ENCODE measurements at regions not wholly inside any gene's neighbourhood (a gene's known extent, or its start where the extent isn't known, plus 50 kb on each side); places are given as distances from the start of the nearest gene placed in this dataset.

DNA sequence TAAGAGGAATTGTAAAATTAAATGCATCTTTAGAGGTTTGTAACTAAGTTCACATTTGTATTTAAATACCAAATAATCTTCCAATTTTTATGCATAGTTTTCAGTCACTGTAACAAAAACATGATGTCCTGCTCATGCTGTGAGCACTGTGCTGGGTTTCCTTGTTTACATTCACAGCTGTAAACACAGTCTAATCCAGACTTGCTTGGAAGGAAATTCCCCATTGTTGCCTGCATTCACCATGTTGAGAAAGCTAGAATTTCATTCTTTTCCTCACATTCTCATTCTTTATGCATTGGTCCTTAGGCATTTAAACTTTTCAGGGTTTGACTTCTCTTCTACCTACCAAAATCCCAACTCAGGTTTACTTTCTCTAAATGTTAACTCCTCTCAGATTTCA lies 242.0 kb upstream of the TBX18 start:
- TF ChIP-seq, protein P1, sequence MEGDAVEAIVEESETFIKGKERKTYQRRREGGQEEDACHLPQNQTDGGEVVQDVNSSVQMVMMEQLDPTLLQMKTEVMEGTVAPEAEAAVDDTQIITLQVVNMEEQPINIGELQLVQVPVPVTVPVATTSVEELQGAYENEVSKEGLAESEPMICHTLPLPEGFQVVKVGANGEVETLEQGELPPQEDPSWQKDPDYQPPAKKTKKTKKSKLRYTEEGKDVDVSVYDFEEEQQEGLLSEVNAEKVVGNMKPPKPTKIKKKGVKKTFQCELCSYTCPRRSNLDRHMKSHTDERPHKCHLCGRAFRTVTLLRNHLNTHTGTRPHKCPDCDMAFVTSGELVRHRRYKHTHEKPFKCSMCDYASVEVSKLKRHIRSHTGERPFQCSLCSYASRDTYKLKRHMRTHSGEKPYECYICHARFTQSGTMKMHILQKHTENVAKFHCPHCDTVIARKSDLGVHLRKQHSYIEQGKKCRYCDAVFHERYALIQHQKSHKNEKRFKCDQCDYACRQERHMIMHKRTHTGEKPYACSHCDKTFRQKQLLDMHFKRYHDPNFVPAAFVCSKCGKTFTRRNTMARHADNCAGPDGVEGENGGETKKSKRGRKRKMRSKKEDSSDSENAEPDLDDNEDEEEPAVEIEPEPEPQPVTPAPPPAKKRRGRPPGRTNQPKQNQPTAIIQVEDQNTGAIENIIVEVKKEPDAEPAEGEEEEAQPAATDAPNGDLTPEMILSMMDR (IDR thresholded peaks at IDR 0.05; ENCODE audit: low read length), result no peak
- TF ChIP-seq EZH2 (IDR thresholded peaks at IDR 0.05; ENCODE audit: borderline replicate concordance, low read length), result no peak
